SK-N-SH (cell line): ENCODE measurements at regions not wholly inside any gene's neighbourhood (a gene's known extent, or its start where the extent isn't known, plus 50 kb on each side); places are given as distances from the start of the nearest gene placed in this dataset.

Experiments
- CTCF ChIA-PET: fragments of 300-600, 350-600 bp; formaldehyde crosslinking; extraction: SDS; loops from one replicate; lab custom pipeline; 2021; lab: Yijun Ruan, JAX
- POLR2A ChIA-PET: fragments of 350-600 bp; sonication (Branson Sonifier 250); formaldehyde crosslinking; extraction: SDS; loops from one replicate; lab custom pipeline; 2020; ENCODE audit warnings: antibody characterized with exemption, inconsistent platforms; lab: Yijun Ruan, JAX
- DNase-seq: peaks from one replicate; pipeline ENCODE4 v3.0.0; 2012
- H2AFZ ChIP-seq: fragments of 200-600 bp; sonication (generic); 2 replicates; pipeline ENCODE4 v1.8.1; 2016; ENCODE audit warnings: antibody characterized with exemption, mild to moderate bottlenecking, low read depth
- H3F3A ChIP-seq: fragments of 200-600 bp; sonication (generic); replicated peaks from 2 replicates; pipeline ENCODE3; 2016; ENCODE audit warnings: antibody characterized with exemption, mild to moderate bottlenecking; ENCODE audit not compliant: insufficient read depth
- H3K27ac ChIP-seq, 2 experiments: fragments of 200-500 bp in 1 of 2; fragments of 200-600 bp in 1 of 2; sonication (Bioruptor generic) in 1 of 2; sonication (generic), shearing (Covaris generic) in 1 of 2; 2 replicates each; pipeline versions ENCODE4 v1.5.1 to v1.6.1; 2014 to 2016; ENCODE audit warnings: low read depth in 2 of 2, inconsistent platforms in 1 of 2, low read length in 1 of 2, mild to moderate bottlenecking in 1 of 2, mixed read lengths in 1 of 2
- H3K27me3 ChIP-seq: fragments of 200-600 bp; sonication (generic), shearing (Covaris generic); 2 replicates; pipeline ENCODE4 v1.6.1; 2016; ENCODE audit warnings: mixed run types; ENCODE audit not compliant: insufficient read depth
- H3K36me3 ChIP-seq, 2 experiments: fragments of 200-500 bp in 1 of 2; fragments of 200-600 bp in 1 of 2; sonication (Bioruptor generic) in 1 of 2; sonication (generic) in 1 of 2; replicated peaks in 1 of 2; 2 replicates each; pipeline versions ENCODE3 to v1.5.1; 2014 to 2016; ENCODE audit warnings: low read length in 1 of 2, mild to moderate bottlenecking in 1 of 2; ENCODE audit not compliant: insufficient read depth in 2 of 2, control insufficient read depth in 1 of 2
- H3K4me1 ChIP-seq, 2 experiments: fragments of 200-500 bp in 1 of 2; fragments of 200-600 bp in 1 of 2; sonication (Bioruptor generic) in 1 of 2; sonication (generic), shearing (Covaris generic) in 1 of 2; 2 replicates each; pipeline versions ENCODE4 v1.5.1 to v1.6.1; 2014 to 2016; ENCODE audit warnings: low read depth in 1 of 2, low read length in 1 of 2, mixed run types in 1 of 2; ENCODE audit not compliant: insufficient read depth in 2 of 2, control insufficient read depth in 1 of 2
- H3K4me2 ChIP-seq: fragments of 200-600 bp; sonication (generic), shearing (Covaris generic); 2 replicates; pipeline ENCODE4 v1.6.1; 2017; ENCODE audit warnings: mixed run types
- H3K4me3 ChIP-seq, 2 experiments: fragments of 200-500 bp in 1 of 2; fragments of 200-600 bp in 1 of 2; sonication (Bioruptor generic) in 1 of 2; sonication (generic), shearing (Covaris generic) in 1 of 2; 2 replicates each; pipeline versions ENCODE4 v1.5.1 to v1.8.1; 2014 to 2016; ENCODE audit warnings: low read depth in 2 of 2, inconsistent platforms in 1 of 2, low read length in 1 of 2, mild to moderate bottlenecking in 1 of 2, mixed read lengths in 1 of 2, moderate library complexity in 1 of 2
- H3K79me2 ChIP-seq: fragments of 200-600 bp; sonication (generic); 2 replicates; pipeline ENCODE4 v1.8.1; 2017; ENCODE audit warnings: mild to moderate bottlenecking; ENCODE audit not compliant: insufficient read depth
- H3K9ac ChIP-seq: fragments of 200-600 bp; sonication (generic); 2 replicates; pipeline ENCODE4 v1.6.1; 2017; ENCODE audit warnings: mixed run types
- H3K9me2 ChIP-seq: fragments of 200-600 bp; sonication (generic); 2 replicates; pipeline ENCODE4 v1.6.1; 2017; ENCODE audit warnings: mixed run types
- H3K9me3 ChIP-seq: fragments of 200-600 bp; sonication (generic); 2 replicates; pipeline ENCODE4 v1.6.1; 2017; ENCODE audit warnings: mixed run types, mild to moderate bottlenecking, moderate library complexity
- H4K20me1 ChIP-seq: fragments of 200-600 bp; sonication (generic); 2 replicates; pipeline ENCODE4 v1.6.1; 2017; ENCODE audit warnings: mild to moderate bottlenecking, mixed run types; ENCODE audit not compliant: insufficient read depth
- CHD2 ChIP-seq: fragments of 150-350 bp; IDR thresholded peaks from 2 replicates; pipeline ENCODE4 v1.6.1; 2018; ENCODE audit warnings: low read length; ENCODE audit not compliant: partially characterized antibody
- ELF1 ChIP-seq: IDR thresholded peaks from 2 replicates; pipeline ENCODE4 v1.4.0; 2012
- EZH2phosphoT487 ChIP-seq: fragments of 200-600 bp; sonication (generic); IDR thresholded peaks from 2 replicates; pipeline ENCODE4 v1.6.1; 2017; ENCODE audit warnings: low read depth, mixed run types, mild to moderate bottlenecking, antibody characterized with exemption, moderate library complexity, borderline replicate concordance
- FOXJ3 ChIP-seq: sonication (generic); formaldehyde crosslinking; IDR thresholded peaks from 2 replicates; pipeline ENCODE4 v1.5.1; 2020; ENCODE audit warnings: mild to moderate bottlenecking, missing genetic modification reagents
- GATA2 ChIP-seq: sonication (generic); formaldehyde crosslinking; IDR thresholded peaks from 2 replicates; pipeline ENCODE4 v1.5.0; 2020; ENCODE audit warnings: mild to moderate bottlenecking, missing genetic modification reagents
- MXI1 ChIP-seq: IDR thresholded peaks from 2 replicates; pipeline ENCODE4 v1.6.1; 2012; ENCODE audit warnings: mild to moderate bottlenecking, low read depth, low read length, improper control_type of control experiment
- NFIC ChIP-seq: IDR thresholded peaks from 2 replicates; pipeline ENCODE4 v1.4.0; 2012; ENCODE audit warnings: borderline replicate concordance
- NRF1 ChIP-seq: IDR thresholded peaks from 2 replicates; pipeline ENCODE4 v1.6.1; 2012; ENCODE audit warnings: low read depth, mild to moderate bottlenecking, low read length
- POLR2AphosphoS5 ChIP-seq: IDR thresholded peaks from 2 replicates; pipeline ENCODE4 v1.6.1; 2012; ENCODE audit warnings: low read depth, low read length
- RFX5 ChIP-seq: IDR thresholded peaks from 2 replicates; pipeline ENCODE4 v1.6.1; 2012; ENCODE audit warnings: mild to moderate bottlenecking, improper control_type of control experiment, low read length
- RXRA ChIP-seq: IDR thresholded peaks from 2 replicates; pipeline ENCODE4 v1.4.0; 2012; ENCODE audit warnings: low read depth, mild to moderate bottlenecking, borderline replicate concordance
- SIN3A ChIP-seq: IDR thresholded peaks from 2 replicates; pipeline ENCODE4 v1.6.1; 2012; ENCODE audit warnings: low read depth, mild to moderate bottlenecking, low read length, moderate library complexity, borderline replicate concordance
- TCF12 ChIP-seq: IDR thresholded peaks from 2 replicates; pipeline ENCODE4 v1.4.0; 2012
- TEAD4 ChIP-seq: IDR thresholded peaks from 2 replicates; pipeline ENCODE4 v1.4.0; 2012; ENCODE audit warnings: mild to moderate bottlenecking, borderline replicate concordance; ENCODE audit not compliant: insufficient read depth
- WGBS: methylation state at CpG from one replicate; pipeline ENCODE4 v1.1.6; 2017; ENCODE audit warnings: low lambda C conversion rate; 5-methylcytosine and 5-hydroxymethylcytosine counted together
- TF ChIP-seq, protein P1 (sequence below): fragments of 200-600 bp; sonication (generic); IDR thresholded peaks from 2 replicates; pipeline ENCODE4 v1.6.1; 2017; ENCODE audit warnings: antibody characterized with exemption, mild to moderate bottlenecking, moderate library complexity
- TF ChIP-seq, protein P2 (sequence below): IDR thresholded peaks from 2 replicates; pipeline ENCODE4 v1.4.0; 2012; ENCODE audit warnings: low read depth
- TF ChIP-seq, protein P3 (sequence below): fragments of 150-350 bp; IDR thresholded peaks from 2 replicates; pipeline ENCODE4 v1.6.1; 2017; ENCODE audit warnings: antibody characterized with exemption, low read length, low read depth, borderline replicate concordance
- TF ChIP-seq, protein P4 (sequence below): IDR thresholded peaks from 2 replicates; pipeline ENCODE4 v1.6.1; 2012; ENCODE audit warnings: mild to moderate bottlenecking, low read depth, low read length, moderate library complexity
- TF ChIP-seq, protein P5 (sequence below): IDR thresholded peaks from 2 replicates; pipeline ENCODE4 v1.4.0; 2012; ENCODE audit warnings: low read depth, borderline replicate concordance
- TF ChIP-seq, protein P6 (sequence below): IDR thresholded peaks from 2 replicates; pipeline ENCODE4 v1.4.0; 2012; ENCODE audit warnings: low read depth, borderline replicate concordance

DNA sequence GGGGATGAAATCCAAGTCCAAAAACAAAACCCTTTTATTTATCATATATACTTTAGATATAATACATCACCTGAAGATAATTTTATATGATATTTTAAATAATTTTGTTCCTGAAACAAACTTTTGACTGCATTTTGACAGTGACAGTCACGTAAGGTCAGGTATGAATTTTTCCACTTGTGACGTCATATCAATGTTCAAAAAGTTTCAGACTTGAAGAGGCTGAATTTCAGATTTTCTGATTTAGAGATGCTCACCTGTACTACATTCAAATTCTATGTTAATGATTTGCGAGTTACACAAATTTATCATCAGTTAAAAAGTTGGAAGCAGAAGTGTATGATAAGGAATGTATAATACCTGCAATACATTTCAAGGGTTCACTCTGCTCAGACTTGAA, 136.1 kb upstream of the EPHA6 start:
- H3K4me3 ChIP-seq = no peak overlapping the region
- H3F3A ChIP-seq = no peaks in the 10 kb centered on the region
- TF ChIP-seq GATA2 (CRISPR knock-in tag) (no peak), RFX5 (no peak), NRF1 (no peak), ELF1 (no peak), TCF12 (no peak), NFIC (no peak), TEAD4 (no peak), EZH2phosphoT487 (no peak), RXRA (no peak), MXI1 (no peak), CHD2 (no peak), FOXJ3 (CRISPR knock-in tag) (no peak), SIN3A (no peak), POLR2AphosphoS5 (no peak)
- TF ChIP-seq, protein P1, sequence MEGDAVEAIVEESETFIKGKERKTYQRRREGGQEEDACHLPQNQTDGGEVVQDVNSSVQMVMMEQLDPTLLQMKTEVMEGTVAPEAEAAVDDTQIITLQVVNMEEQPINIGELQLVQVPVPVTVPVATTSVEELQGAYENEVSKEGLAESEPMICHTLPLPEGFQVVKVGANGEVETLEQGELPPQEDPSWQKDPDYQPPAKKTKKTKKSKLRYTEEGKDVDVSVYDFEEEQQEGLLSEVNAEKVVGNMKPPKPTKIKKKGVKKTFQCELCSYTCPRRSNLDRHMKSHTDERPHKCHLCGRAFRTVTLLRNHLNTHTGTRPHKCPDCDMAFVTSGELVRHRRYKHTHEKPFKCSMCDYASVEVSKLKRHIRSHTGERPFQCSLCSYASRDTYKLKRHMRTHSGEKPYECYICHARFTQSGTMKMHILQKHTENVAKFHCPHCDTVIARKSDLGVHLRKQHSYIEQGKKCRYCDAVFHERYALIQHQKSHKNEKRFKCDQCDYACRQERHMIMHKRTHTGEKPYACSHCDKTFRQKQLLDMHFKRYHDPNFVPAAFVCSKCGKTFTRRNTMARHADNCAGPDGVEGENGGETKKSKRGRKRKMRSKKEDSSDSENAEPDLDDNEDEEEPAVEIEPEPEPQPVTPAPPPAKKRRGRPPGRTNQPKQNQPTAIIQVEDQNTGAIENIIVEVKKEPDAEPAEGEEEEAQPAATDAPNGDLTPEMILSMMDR = no peak
- TF ChIP-seq, protein P2, sequence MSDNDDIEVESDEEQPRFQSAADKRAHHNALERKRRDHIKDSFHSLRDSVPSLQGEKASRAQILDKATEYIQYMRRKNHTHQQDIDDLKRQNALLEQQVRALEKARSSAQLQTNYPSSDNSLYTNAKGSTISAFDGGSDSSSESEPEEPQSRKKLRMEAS = no peak
- TF ChIP-seq, protein P3, sequence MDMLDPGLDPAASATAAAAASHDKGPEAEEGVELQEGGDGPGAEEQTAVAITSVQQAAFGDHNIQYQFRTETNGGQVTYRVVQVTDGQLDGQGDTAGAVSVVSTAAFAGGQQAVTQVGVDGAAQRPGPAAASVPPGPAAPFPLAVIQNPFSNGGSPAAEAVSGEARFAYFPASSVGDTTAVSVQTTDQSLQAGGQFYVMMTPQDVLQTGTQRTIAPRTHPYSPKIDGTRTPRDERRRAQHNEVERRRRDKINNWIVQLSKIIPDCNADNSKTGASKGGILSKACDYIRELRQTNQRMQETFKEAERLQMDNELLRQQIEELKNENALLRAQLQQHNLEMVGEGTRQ = no peak
- TF ChIP-seq, protein P4, sequence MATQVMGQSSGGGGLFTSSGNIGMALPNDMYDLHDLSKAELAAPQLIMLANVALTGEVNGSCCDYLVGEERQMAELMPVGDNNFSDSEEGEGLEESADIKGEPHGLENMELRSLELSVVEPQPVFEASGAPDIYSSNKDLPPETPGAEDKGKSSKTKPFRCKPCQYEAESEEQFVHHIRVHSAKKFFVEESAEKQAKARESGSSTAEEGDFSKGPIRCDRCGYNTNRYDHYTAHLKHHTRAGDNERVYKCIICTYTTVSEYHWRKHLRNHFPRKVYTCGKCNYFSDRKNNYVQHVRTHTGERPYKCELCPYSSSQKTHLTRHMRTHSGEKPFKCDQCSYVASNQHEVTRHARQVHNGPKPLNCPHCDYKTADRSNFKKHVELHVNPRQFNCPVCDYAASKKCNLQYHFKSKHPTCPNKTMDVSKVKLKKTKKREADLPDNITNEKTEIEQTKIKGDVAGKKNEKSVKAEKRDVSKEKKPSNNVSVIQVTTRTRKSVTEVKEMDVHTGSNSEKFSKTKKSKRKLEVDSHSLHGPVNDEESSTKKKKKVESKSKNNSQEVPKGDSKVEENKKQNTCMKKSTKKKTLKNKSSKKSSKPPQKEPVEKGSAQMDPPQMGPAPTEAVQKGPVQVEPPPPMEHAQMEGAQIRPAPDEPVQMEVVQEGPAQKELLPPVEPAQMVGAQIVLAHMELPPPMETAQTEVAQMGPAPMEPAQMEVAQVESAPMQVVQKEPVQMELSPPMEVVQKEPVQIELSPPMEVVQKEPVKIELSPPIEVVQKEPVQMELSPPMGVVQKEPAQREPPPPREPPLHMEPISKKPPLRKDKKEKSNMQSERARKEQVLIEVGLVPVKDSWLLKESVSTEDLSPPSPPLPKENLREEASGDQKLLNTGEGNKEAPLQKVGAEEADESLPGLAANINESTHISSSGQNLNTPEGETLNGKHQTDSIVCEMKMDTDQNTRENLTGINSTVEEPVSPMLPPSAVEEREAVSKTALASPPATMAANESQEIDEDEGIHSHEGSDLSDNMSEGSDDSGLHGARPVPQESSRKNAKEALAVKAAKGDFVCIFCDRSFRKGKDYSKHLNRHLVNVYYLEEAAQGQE = no peak
- TF ChIP-seq, protein P5, sequence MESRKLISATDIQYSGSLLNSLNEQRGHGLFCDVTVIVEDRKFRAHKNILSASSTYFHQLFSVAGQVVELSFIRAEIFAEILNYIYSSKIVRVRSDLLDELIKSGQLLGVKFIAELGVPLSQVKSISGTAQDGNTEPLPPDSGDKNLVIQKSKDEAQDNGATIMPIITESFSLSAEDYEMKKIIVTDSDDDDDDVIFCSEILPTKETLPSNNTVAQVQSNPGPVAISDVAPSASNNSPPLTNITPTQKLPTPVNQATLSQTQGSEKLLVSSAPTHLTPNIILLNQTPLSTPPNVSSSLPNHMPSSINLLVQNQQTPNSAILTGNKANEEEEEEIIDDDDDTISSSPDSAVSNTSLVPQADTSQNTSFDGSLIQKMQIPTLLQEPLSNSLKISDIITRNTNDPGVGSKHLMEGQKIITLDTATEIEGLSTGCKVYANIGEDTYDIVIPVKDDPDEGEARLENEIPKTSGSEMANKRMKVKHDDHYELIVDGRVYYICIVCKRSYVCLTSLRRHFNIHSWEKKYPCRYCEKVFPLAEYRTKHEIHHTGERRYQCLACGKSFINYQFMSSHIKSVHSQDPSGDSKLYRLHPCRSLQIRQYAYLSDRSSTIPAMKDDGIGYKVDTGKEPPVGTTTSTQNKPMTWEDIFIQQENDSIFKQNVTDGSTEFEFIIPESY = no peak
- TF ChIP-seq, protein P6, sequence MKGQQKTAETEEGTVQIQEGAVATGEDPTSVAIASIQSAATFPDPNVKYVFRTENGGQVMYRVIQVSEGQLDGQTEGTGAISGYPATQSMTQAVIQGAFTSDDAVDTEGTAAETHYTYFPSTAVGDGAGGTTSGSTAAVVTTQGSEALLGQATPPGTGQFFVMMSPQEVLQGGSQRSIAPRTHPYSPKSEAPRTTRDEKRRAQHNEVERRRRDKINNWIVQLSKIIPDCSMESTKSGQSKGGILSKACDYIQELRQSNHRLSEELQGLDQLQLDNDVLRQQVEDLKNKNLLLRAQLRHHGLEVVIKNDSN = no peak
- CTCF ChIA-PET = no interaction called here
- no peak overlapping the region for H3K4me2 ChIP-seq
- no peaks in the 10 kb centered on the region for H3K9me3 ChIP-seq
- H3K4me1 ChIP-seq = no peaks in the 10 kb centered on the region
- no peaks in the 10 kb centered on the region for H3K27me3 ChIP-seq
- no peak overlapping the region for H3K9ac ChIP-seq
- POLR2A ChIA-PET = no interaction called here
- H3K79me2 ChIP-seq = no peaks in the 10 kb centered on the region
- no peaks in the 10 kb centered on the region for H3K9me2 ChIP-seq
- DNase-seq = no peak
- no peak overlapping the region for H2AFZ ChIP-seq
- no peaks in the 10 kb centered on the region for H3K36me3 ChIP-seq
- WGBS = 10% methylated on average over 3 of the region's 3 CpGs
- H3K27ac ChIP-seq = no peak overlapping the region
- no peaks in the 10 kb centered on the region for H4K20me1 ChIP-seq
